ENCODE measurements at regions not wholly inside any gene's neighbourhood (a gene's known extent, or its start where the extent isn't known, plus 50 kb on each side); places are given as distances from the start of the nearest gene placed in this dataset.

DNA sequence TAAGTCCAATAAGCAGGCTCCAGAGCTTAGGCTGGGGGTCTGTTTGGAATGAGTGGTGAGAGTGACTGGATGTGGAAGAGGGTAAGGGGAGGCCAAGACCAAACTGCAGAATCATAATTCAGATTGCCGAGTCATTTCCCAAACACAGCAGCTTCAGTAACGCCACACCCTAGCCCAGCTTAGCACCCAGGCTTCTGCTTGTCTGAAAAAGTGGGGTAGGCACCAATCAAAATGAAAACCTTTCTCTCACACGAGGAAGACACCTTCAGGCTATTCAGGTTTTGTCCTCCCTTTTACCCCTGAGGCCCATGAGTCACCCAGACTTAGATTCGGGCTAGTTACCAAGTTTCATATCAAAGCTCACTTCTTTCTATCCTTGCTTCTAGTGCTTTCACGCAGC, 306.1 kb downstream of the DAD1 start:
- DNase-seq (ENCODE audit: low spot score) (no peak), ATAC-seq (no peak), FAIRE-seq (no peak)
- in situ Hi-C loops (cut with HindIII; ENCODE audit: extremely low pct_ligation_motif_present, low pct_unique_long_range_greater_than_20kb) (no loop called here), intact Hi-C loops (cut with micrococcal nuclease; ENCODE audit: unreplicated experiment) (no loop called here)
- Histone ChIP-seq H3K27me3 (ENCODE audit: control insufficient read depth in 1 of 2, insufficient read depth in 2 of 2, low read length in 2 of 2) (peaks cover 2 to 8% of the 10 kb centered on the region in 2 experiments; a peak in 2 of 5 replicates), H4K20me1 (ENCODE audit: insufficient read depth, low read length) (no peaks in the 10 kb centered on the region), H3K4me3 (replicated peaks in 1 of 3; ENCODE audit: insufficient read depth in 1 of 3, low read depth in 2 of 3, low read length in 3 of 3) (no peak overlapping the region), H3K79me2 (ENCODE audit: insufficient read depth, low read length) (no peaks in the 10 kb centered on the region), H3K4me1 (ENCODE audit: insufficient read depth, low read length) (no peaks in the 10 kb centered on the region), H3K27ac (ENCODE audit: extremely low read length, insufficient read depth, low read length) (no peak overlapping the region), H3K9ac (ENCODE audit: insufficient read depth, low read depth, low read length) (no peak overlapping the region), H2AFZ (ENCODE audit: low read length) (no peak overlapping the region), H3K4me2 (ENCODE audit: low read depth, low read length) (no peak overlapping the region), H3K9me3 (ENCODE audit: low read length) (no peaks in the 10 kb centered on the region), H3K36me3 (replicated peaks in 1 of 2; ENCODE audit: control insufficient read depth in 1 of 2, insufficient read depth in 2 of 2, low read length in 2 of 2) (no peaks in the 10 kb centered on the region)
- no TSS peak for BruUV-seq (replicated peaks)
- CTCF ChIA-PET (ENCODE audit: low intra/inter-chr PET ratio, low total read pairs), result no interaction called here
- POLR2A ChIA-PET, result no interaction called here
- 8% methylated on average over 5 of the region's 5 CpGs for WGBS (ENCODE audit: low lambda C conversion rate)
- TF ChIP-seq, protein P1, sequence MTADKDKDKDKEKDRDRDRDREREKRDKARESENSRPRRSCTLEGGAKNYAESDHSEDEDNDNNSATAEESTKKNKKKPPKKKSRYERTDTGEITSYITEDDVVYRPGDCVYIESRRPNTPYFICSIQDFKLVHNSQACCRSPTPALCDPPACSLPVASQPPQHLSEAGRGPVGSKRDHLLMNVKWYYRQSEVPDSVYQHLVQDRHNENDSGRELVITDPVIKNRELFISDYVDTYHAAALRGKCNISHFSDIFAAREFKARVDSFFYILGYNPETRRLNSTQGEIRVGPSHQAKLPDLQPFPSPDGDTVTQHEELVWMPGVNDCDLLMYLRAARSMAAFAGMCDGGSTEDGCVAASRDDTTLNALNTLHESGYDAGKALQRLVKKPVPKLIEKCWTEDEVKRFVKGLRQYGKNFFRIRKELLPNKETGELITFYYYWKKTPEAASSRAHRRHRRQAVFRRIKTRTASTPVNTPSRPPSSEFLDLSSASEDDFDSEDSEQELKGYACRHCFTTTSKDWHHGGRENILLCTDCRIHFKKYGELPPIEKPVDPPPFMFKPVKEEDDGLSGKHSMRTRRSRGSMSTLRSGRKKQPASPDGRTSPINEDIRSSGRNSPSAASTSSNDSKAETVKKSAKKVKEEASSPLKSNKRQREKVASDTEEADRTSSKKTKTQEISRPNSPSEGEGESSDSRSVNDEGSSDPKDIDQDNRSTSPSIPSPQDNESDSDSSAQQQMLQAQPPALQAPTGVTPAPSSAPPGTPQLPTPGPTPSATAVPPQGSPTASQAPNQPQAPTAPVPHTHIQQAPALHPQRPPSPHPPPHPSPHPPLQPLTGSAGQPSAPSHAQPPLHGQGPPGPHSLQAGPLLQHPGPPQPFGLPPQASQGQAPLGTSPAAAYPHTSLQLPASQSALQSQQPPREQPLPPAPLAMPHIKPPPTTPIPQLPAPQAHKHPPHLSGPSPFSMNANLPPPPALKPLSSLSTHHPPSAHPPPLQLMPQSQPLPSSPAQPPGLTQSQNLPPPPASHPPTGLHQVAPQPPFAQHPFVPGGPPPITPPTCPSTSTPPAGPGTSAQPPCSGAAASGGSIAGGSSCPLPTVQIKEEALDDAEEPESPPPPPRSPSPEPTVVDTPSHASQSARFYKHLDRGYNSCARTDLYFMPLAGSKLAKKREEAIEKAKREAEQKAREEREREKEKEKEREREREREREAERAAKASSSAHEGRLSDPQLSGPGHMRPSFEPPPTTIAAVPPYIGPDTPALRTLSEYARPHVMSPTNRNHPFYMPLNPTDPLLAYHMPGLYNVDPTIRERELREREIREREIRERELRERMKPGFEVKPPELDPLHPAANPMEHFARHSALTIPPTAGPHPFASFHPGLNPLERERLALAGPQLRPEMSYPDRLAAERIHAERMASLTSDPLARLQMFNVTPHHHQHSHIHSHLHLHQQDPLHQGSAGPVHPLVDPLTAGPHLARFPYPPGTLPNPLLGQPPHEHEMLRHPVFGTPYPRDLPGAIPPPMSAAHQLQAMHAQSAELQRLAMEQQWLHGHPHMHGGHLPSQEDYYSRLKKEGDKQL (CRISPR knock-in tag; IDR thresholded peaks at IDR 0.05; ENCODE audit: low read depth), result no peak
- TF ChIP-seq, protein P2, sequence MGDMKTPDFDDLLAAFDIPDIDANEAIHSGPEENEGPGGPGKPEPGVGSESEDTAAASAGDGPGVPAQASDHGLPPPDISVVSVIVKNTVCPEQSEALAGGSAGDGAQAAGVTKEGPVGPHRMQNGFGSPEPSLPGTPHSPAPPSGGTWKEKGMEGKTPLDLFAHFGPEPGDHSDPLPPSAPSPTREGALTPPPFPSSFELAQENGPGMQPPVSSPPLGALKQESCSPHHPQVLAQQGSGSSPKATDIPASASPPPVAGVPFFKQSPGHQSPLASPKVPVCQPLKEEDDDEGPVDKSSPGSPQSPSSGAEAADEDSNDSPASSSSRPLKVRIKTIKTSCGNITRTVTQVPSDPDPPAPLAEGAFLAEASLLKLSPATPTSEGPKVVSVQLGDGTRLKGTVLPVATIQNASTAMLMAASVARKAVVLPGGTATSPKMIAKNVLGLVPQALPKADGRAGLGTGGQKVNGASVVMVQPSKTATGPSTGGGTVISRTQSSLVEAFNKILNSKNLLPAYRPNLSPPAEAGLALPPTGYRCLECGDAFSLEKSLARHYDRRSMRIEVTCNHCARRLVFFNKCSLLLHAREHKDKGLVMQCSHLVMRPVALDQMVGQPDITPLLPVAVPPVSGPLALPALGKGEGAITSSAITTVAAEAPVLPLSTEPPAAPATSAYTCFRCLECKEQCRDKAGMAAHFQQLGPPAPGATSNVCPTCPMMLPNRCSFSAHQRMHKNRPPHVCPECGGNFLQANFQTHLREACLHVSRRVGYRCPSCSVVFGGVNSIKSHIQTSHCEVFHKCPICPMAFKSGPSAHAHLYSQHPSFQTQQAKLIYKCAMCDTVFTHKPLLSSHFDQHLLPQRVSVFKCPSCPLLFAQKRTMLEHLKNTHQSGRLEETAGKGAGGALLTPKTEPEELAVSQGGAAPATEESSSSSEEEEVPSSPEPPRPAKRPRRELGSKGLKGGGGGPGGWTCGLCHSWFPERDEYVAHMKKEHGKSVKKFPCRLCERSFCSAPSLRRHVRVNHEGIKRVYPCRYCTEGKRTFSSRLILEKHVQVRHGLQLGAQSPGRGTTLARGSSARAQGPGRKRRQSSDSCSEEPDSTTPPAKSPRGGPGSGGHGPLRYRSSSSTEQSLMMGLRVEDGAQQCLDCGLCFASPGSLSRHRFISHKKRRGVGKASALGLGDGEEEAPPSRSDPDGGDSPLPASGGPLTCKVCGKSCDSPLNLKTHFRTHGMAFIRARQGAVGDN (CRISPR knock-in tag; IDR thresholded peaks at IDR 0.05), result no peak
- no peak for TF ChIP-seq MLLT10 (CRISPR knock-in tag; IDR thresholded peaks at IDR 0.05)
- TF ChIP-seq ZNF44 (CRISPR knock-in tag; IDR thresholded peaks at IDR 0.05), result no peak
- no peak for TF ChIP-seq ERF (CRISPR knock-in tag; IDR thresholded peaks at IDR 0.05)

All from HepG2 (cell line).